HEK293 (cell line): ENCODE measurements at regions not wholly inside any gene's neighbourhood (a gene's known extent, or its start where the extent isn't known, plus 50 kb on each side); places are given as distances from the start of the nearest gene placed in this dataset.

Source experiments
- CTCF ChIA-PET: fragments of 350-600 bp; formaldehyde crosslinking; extraction: SDS; loops from one replicate; lab custom pipeline; 2021; ENCODE audit warnings: antibody characterized with exemption; lab: Yijun Ruan, JAX
- POLR2A ChIA-PET: fragments of 300-600 bp; formaldehyde crosslinking; extraction: SDS; loops from one replicate; lab custom pipeline; 2020; ENCODE audit warnings: antibody characterized with exemption, inconsistent platforms; lab: Yijun Ruan, JAX
- H3K27ac ChIP-seq: fragments of 200-500 bp; sonication (Bioruptor generic); 2 replicates; pipeline ENCODE4 v1.5.1; 2014; ENCODE audit warnings: low read depth, low read length, control low read depth, inconsistent platforms; ENCODE audit errors: extremely low read depth
- H3K36me3 ChIP-seq, 2 experiments: fragments of 200-500 bp in 1 of 2; sonication (Bioruptor generic) in 1 of 2; 1 replicate in 1 of 2; 2 replicates in 1 of 2; pipeline ENCODE4 v1.5.1; 2014 to 2017; ENCODE audit warnings: inconsistent platforms in 2 of 2, low read length in 2 of 2; ENCODE audit not compliant: control insufficient read depth in 2 of 2, insufficient read depth in 1 of 2
- H3K4me1 ChIP-seq: fragments of 200-500 bp; sonication (Bioruptor generic); 2 replicates; pipeline ENCODE4 v1.5.1; 2014; ENCODE audit warnings: mild to moderate bottlenecking, low read length, inconsistent platforms; ENCODE audit not compliant: control insufficient read depth, insufficient read depth
- H3K4me3 ChIP-seq: 2 replicates; pipeline ENCODE4 v1.5.1; 2011; ENCODE audit warnings: low read depth, mild to moderate bottlenecking, control low read depth, low read length, moderate library complexity
- H3K9me3 ChIP-seq: fragments of 200-500 bp; sonication (Bioruptor generic); 2 replicates; pipeline ENCODE4 v1.5.1; 2014; ENCODE audit warnings: low read depth, low read length, inconsistent platforms; ENCODE audit not compliant: control insufficient read depth, insufficient read depth
- HOXC10 ChIP-seq: sonication (generic); formaldehyde crosslinking; IDR thresholded peaks from 2 replicates; pipeline ENCODE4 v1.8.1; 2023; ENCODE audit warnings: mild to moderate bottlenecking, missing genetic modification reagents
- IKZF3 ChIP-seq: fragments of 450-650 bp; IDR thresholded peaks from 2 replicates; pipeline ENCODE4 v1.5.0; 2018; ENCODE audit warnings: missing biosample characterization, mild to moderate bottlenecking, missing genetic modification characterization, moderate library complexity
- KLF16 ChIP-seq: fragments of 450-650 bp; formaldehyde crosslinking; IDR thresholded peaks from 2 replicates; pipeline ENCODE4 v1.5.1; 2017; ENCODE audit warnings: missing biosample characterization, missing genetic modification characterization
- SP2 ChIP-seq: fragments of 450-650 bp; formaldehyde crosslinking; IDR thresholded peaks from 2 replicates; pipeline ENCODE4 v1.5.1; 2016; ENCODE audit warnings: missing biosample characterization, missing genetic modification characterization
- YY2 ChIP-seq: fragments of 450-650 bp; formaldehyde crosslinking; IDR thresholded peaks from 2 replicates; pipeline ENCODE4 v1.5.1; 2016; ENCODE audit warnings: missing biosample characterization, missing genetic modification characterization
- ZBTB8A ChIP-seq: fragments of 450-650 bp; formaldehyde crosslinking; IDR thresholded peaks from 2 replicates; pipeline ENCODE4 v1.5.1; 2016; ENCODE audit warnings: missing biosample characterization, missing genetic modification characterization
- ZFP41 ChIP-seq: fragments of 450-650 bp; formaldehyde crosslinking; IDR thresholded peaks from 2 replicates; pipeline ENCODE4 v1.5.1; 2016; ENCODE audit warnings: missing biosample characterization, missing genetic modification characterization, borderline replicate concordance
- ZNF202 ChIP-seq: fragments of 450-650 bp; formaldehyde crosslinking; IDR thresholded peaks from 2 replicates; pipeline ENCODE4 v1.5.1; 2016; ENCODE audit warnings: missing biosample characterization, missing genetic modification characterization, borderline replicate concordance
- ZNF239 ChIP-seq: fragments of 450-650 bp; formaldehyde crosslinking; IDR thresholded peaks from 2 replicates; pipeline ENCODE4 v1.5.1; 2016; ENCODE audit warnings: missing biosample characterization, missing genetic modification characterization
- ZNF248 ChIP-seq: fragments of 450-650 bp; formaldehyde crosslinking; IDR thresholded peaks from 2 replicates; pipeline ENCODE4 v1.5.1; 2017; ENCODE audit warnings: missing biosample characterization, missing genetic modification characterization
- ZNF302 ChIP-seq: fragments of 450-650 bp; formaldehyde crosslinking; IDR thresholded peaks from 2 replicates; pipeline ENCODE4 v1.5.1; 2016; ENCODE audit warnings: missing biosample characterization, missing genetic modification characterization, low read depth
- ZNF366 ChIP-seq: fragments of 450-650 bp; formaldehyde crosslinking; conservative IDR thresholded peaks from 2 replicates; pipeline ENCODE4 v1.5.1; 2016; ENCODE audit warnings: missing biosample characterization, missing genetic modification characterization
- ZNF510 ChIP-seq: fragments of 450-650 bp; formaldehyde crosslinking; IDR thresholded peaks from 2 replicates; pipeline ENCODE4 v1.5.1; 2018; ENCODE audit warnings: mild to moderate bottlenecking, missing genetic modification characterization, missing biosample characterization; ENCODE audit not compliant: insufficient replicate concordance
- ZNF560 ChIP-seq: fragments of 450-650 bp; formaldehyde crosslinking; IDR thresholded peaks from 2 replicates; pipeline ENCODE4 v1.5.1; 2017; ENCODE audit warnings: missing biosample characterization, missing genetic modification characterization, borderline replicate concordance
- ZNF600 ChIP-seq: fragments of 450-650 bp; formaldehyde crosslinking; IDR thresholded peaks from 2 replicates; pipeline ENCODE4 v1.5.1; 2016; ENCODE audit warnings: missing biosample characterization, missing genetic modification characterization
- ZNF623 ChIP-seq: fragments of 450-650 bp; formaldehyde crosslinking; IDR thresholded peaks from 2 replicates; pipeline ENCODE4 v1.5.1; 2016; ENCODE audit warnings: missing biosample characterization, missing genetic modification characterization
- ZNF658 ChIP-seq: fragments of 450-650 bp; formaldehyde crosslinking; IDR thresholded peaks from 2 replicates; pipeline ENCODE4; 2016; ENCODE audit warnings: missing biosample characterization, missing genetic modification characterization
- ZNF660 ChIP-seq: fragments of 450-650 bp; IDR thresholded peaks from 2 replicates; pipeline ENCODE4 v1.5.1; 2018; ENCODE audit warnings: missing biosample characterization, mild to moderate bottlenecking, missing genetic modification characterization
- ZNF677 ChIP-seq: fragments of 450-650 bp; IDR thresholded peaks from 2 replicates; pipeline ENCODE4 v1.5.0; 2018; ENCODE audit warnings: missing biosample characterization, mild to moderate bottlenecking, missing genetic modification characterization, moderate library complexity
- ZNF791 ChIP-seq: fragments of 450-650 bp; formaldehyde crosslinking; IDR thresholded peaks from 2 replicates; pipeline ENCODE4 v1.5.1; 2016; ENCODE audit warnings: missing biosample characterization, missing genetic modification characterization
- TF ChIP-seq, protein P1 (sequence below): fragments of 450-650 bp; formaldehyde crosslinking; IDR thresholded peaks from 2 replicates; pipeline ENCODE4 v1.5.1; 2016; ENCODE audit warnings: missing biosample characterization, missing genetic modification characterization
- TF ChIP-seq, protein P2 (sequence below): fragments of 450-650 bp; formaldehyde crosslinking; IDR thresholded peaks from 2 replicates; pipeline ENCODE4 v1.5.1; 2016; ENCODE audit warnings: missing biosample characterization, missing genetic modification characterization, low read depth

- CTCF ChIA-PET, result no interaction called here
- Histone ChIP-seq H3K9me3 (no peaks in the 10 kb centered on the region), H3K36me3 (no peaks in the 10 kb centered on the region), H3K4me3 (no peak overlapping the region), H3K4me1 (no peaks in the 10 kb centered on the region), H3K27ac (no peak overlapping the region)
- TF ChIP-seq IKZF3 (tag by site-specific recombination) (no peak), ZNF560 (tag by site-specific recombination) (no peak), ZNF623 (no peak), ZNF658 (tag by site-specific recombination) (no peak), ZNF202 (tag by site-specific recombination) (no peak), YY2 (tag by site-specific recombination) (no peak), ZNF366 (tag by site-specific recombination) (no peak), ZNF302 (tag by site-specific recombination) (no peak), ZNF677 (tag by site-specific recombination) (no peak), ZNF510 (no peak)
- TF ChIP-seq, protein P1, sequence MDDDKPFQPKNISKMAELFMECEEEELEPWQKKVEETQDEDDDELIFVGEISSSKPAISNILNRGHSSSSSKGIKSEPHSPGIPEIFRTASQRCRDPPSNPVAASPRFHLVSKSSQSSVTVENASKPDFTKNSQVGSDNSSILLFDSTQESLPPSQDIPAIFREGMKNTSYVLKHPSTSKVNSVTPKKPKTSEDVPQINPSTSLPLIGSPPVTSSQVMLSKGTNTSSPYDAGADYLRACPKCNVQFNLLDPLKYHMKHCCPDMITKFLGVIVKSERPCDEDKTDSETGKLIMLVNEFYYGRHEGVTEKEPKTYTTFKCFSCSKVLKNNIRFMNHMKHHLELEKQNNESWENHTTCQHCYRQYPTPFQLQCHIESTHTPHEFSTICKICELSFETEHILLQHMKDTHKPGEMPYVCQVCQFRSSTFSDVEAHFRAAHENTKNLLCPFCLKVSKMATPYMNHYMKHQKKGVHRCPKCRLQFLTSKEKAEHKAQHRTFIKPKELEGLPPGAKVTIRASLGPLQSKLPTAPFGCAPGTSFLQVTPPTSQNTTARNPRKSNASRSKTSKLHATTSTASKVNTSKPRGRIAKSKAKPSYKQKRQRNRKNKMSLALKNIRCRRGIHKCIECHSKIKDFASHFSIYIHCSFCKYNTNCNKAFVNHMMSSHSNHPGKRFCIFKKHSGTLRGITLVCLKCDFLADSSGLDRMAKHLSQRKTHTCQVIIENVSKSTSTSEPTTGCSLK, result no peak
- POLR2A ChIA-PET, result no interaction called here
Measured at GRCh38 chr16:55271945-55272513, 52.0 kb upstream of the IRX6 start.

DNA sequence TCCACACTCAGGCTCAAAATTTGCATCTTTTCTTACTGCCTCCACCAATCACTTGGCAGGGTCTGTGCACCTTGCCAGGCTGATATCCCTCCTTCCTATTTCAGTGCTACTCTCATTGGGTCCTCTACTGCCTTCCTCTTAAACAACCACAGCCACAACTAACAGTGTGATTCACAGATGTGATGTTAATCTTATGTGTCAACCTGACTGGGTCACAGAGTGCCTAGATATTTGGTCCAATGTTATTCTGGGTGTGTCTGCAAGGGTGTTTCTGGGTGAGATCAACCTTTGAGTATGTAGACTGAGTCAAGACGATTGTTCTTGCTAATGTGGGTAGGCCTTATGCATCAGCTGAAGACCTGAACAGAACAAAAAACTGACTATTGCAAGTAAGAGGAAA lies 51.3 kb upstream of the IRX6 start:
- Histone ChIP-seq H3K4me3 (no peak overlapping the region), H3K4me1 (no peaks in the 10 kb centered on the region), H3K27ac (no peak overlapping the region), H3K36me3 (no peaks in the 10 kb centered on the region), H3K9me3 (no peaks in the 10 kb centered on the region)
- ChIA-PET POLR2A (no interaction called here), CTCF (no interaction called here)
- TF ChIP-seq ZNF560 (tag by site-specific recombination) (no peak), ZBTB8A (tag by site-specific recombination) (no peak), ZNF791 (tag by site-specific recombination) (no peak), ZNF660 (no peak), ZNF239 (no peak), ZNF248 (tag by site-specific recombination) (no peak), SP2 (tag by site-specific recombination) (no peak), ZNF600 (tag by site-specific recombination) (no peak), ZFP41 (no peak), HOXC10 (CRISPR knock-in tag) (no peak), KLF16 (tag by site-specific recombination) (no peak)
- TF ChIP-seq, protein P2, sequence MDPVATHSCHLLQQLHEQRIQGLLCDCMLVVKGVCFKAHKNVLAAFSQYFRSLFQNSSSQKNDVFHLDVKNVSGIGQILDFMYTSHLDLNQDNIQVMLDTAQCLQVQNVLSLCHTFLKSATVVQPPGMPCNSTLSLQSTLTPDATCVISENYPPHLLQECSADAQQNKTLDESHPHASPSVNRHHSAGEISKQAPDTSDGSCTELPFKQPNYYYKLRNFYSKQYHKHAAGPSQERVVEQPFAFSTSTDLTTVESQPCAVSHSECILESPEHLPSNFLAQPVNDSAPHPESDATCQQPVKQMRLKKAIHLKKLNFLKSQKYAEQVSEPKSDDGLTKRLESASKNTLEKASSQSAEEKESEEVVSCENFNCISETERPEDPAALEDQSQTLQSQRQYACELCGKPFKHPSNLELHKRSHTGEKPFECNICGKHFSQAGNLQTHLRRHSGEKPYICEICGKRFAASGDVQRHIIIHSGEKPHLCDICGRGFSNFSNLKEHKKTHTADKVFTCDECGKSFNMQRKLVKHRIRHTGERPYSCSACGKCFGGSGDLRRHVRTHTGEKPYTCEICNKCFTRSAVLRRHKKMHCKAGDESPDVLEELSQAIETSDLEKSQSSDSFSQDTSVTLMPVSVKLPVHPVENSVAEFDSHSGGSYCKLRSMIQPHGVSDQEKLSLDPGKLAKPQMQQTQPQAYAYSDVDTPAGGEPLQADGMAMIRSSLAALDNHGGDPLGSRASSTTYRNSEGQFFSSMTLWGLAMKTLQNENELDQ (tag by site-specific recombination), result no peak
- TF ChIP-seq, all 188 proteins: peak for 0
